ENCODE measurements at regions not wholly inside any gene's neighbourhood (a gene's known extent, or its start where the extent isn't known, plus 50 kb on each side); places are given as distances from the start of the nearest gene placed in this dataset.

- TF ChIP-seq POLR2AphosphoS5 (IDR thresholded peaks at IDR 0.05): no peak
- TF ChIP-seq, protein P1, sequence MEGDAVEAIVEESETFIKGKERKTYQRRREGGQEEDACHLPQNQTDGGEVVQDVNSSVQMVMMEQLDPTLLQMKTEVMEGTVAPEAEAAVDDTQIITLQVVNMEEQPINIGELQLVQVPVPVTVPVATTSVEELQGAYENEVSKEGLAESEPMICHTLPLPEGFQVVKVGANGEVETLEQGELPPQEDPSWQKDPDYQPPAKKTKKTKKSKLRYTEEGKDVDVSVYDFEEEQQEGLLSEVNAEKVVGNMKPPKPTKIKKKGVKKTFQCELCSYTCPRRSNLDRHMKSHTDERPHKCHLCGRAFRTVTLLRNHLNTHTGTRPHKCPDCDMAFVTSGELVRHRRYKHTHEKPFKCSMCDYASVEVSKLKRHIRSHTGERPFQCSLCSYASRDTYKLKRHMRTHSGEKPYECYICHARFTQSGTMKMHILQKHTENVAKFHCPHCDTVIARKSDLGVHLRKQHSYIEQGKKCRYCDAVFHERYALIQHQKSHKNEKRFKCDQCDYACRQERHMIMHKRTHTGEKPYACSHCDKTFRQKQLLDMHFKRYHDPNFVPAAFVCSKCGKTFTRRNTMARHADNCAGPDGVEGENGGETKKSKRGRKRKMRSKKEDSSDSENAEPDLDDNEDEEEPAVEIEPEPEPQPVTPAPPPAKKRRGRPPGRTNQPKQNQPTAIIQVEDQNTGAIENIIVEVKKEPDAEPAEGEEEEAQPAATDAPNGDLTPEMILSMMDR (IDR thresholded peaks at IDR 0.05): no peak
These were observed 554.7 kb downstream of the SOX6 start for GRCh38 chr11:15801616-15802015.
